Adipocyte (in vitro differentiated cells): ENCODE measurements at regions not wholly inside any gene's neighbourhood (a gene's known extent, or its start where the extent isn't known, plus 50 kb on each side); places are given as distances from the start of the nearest gene placed in this dataset.
A peak's percentile ranks its signal among the peaks of the same experiment; 100 is the strongest.

Experiments
- DNase-seq: peaks from one replicate; pipeline ENCODE4 v3.0.0-alpha.2; 2015; ENCODE audit warnings: low read depth
- H3K27me3 ChIP-seq: replicated peaks from 2 replicates; pipeline ENCODE4 v1.7.0; 2013; ENCODE audit warnings: mild to moderate bottlenecking, low read length, moderate library complexity; ENCODE audit not compliant: control insufficient read depth, insufficient read depth
- H3K36me3 ChIP-seq: 2 replicates; pipeline ENCODE4 v1.7.0; 2013; ENCODE audit warnings: low read length, mild to moderate bottlenecking, moderate library complexity; ENCODE audit not compliant: control insufficient read depth, insufficient read depth, severe bottlenecking
- H3K4me1 ChIP-seq: 2 replicates; pipeline ENCODE4 v1.7.0; 2013; ENCODE audit warnings: mild to moderate bottlenecking, low read length, moderate library complexity; ENCODE audit not compliant: control insufficient read depth, insufficient read depth
- H3K4me3 ChIP-seq: 2 replicates; pipeline ENCODE4 v1.7.0; 2013; ENCODE audit warnings: mild to moderate bottlenecking, low read length, moderate library complexity
- H3K9ac ChIP-seq: 2 replicates; pipeline ENCODE4 v1.7.0; 2013; ENCODE audit warnings: mild to moderate bottlenecking, low read length, moderate library complexity
- H3K9me3 ChIP-seq: 2 replicates; pipeline ENCODE4 v1.7.0; 2013; ENCODE audit warnings: mild to moderate bottlenecking, low read length, moderate library complexity; ENCODE audit not compliant: control insufficient read depth

- DNase-seq: no peak
- Histone ChIP-seq H3K4me1 (no peaks in the 10 kb centered on the region), H3K36me3 (no peaks in the 10 kb centered on the region), H3K27me3 (peaks cover 79% of the 10 kb centered on the region), H3K9ac (no peak overlapping the region), H3K9me3 (no peaks in the 10 kb centered on the region), H3K4me3 (no peak overlapping the region)
Measured at GRCh38 chr16:86042393-86042792, 143.4 kb downstream of the IRF8 start.

GRCh38 chr16:86042996-86043725 is 144.2 kb downstream of the IRF8 start:
- no peaks in the 10 kb centered on the region for H3K9me3 ChIP-seq
- no peak overlapping the region for H3K9ac ChIP-seq
- no peaks in the 10 kb centered on the region for H3K4me1 ChIP-seq
- H3K27me3 ChIP-seq: peaks cover 80% of the 10 kb centered on the region
- H3K36me3 ChIP-seq: no peaks in the 10 kb centered on the region
- no peak for DNase-seq
- no peak overlapping the region for H3K4me3 ChIP-seq

GRCh38 chr16:86044241-86044671 is 145.3 kb downstream of the IRF8 start:
- Histone ChIP-seq H3K27me3 (peaks cover 87% of the 10 kb centered on the region), H3K36me3 (no peaks in the 10 kb centered on the region), H3K4me3 (no peak overlapping the region), H3K9me3 (no peaks in the 10 kb centered on the region), H3K4me1 (no peaks in the 10 kb centered on the region), H3K9ac (no peak overlapping the region)
- peak; percentile 48 for DNase-seq

- no peak overlapping the region for H3K9ac ChIP-seq
- H3K4me1 ChIP-seq: no peaks in the 10 kb centered on the region
- peaks cover 87% of the 10 kb centered on the region for H3K27me3 ChIP-seq
- H3K36me3 ChIP-seq: no peaks in the 10 kb centered on the region
- DNase-seq: no peak
- H3K4me3 ChIP-seq: no peak overlapping the region
- no peaks in the 10 kb centered on the region for H3K9me3 ChIP-seq
Measured at GRCh38 chr16:86044881-86045590, 146.1 kb downstream of the IRF8 start.

GRCh38 chr16:86045591-86045971 is 146.6 kb downstream of the IRF8 start:
- no peak overlapping the region for H3K4me3 ChIP-seq
- H3K9me3 ChIP-seq: no peaks in the 10 kb centered on the region
- no peak for DNase-seq
- no peaks in the 10 kb centered on the region for H3K4me1 ChIP-seq
- H3K27me3 ChIP-seq: peaks cover 92% of the 10 kb centered on the region
- H3K9ac ChIP-seq: no peak overlapping the region
- no peaks in the 10 kb centered on the region for H3K36me3 ChIP-seq

GRCh38 chr16:86046026-86046425 is 147.1 kb downstream of the IRF8 start:
- H3K36me3 ChIP-seq: no peaks in the 10 kb centered on the region
- H3K4me1 ChIP-seq: no peaks in the 10 kb centered on the region
- peaks cover 93% of the 10 kb centered on the region for H3K27me3 ChIP-seq
- no peak overlapping the region for H3K9ac ChIP-seq
- no peak overlapping the region for H3K4me3 ChIP-seq
- no peaks in the 10 kb centered on the region for H3K9me3 ChIP-seq
- DNase-seq: no peak

GRCh38 chr16:86046667-86047270 is 147.8 kb downstream of the IRF8 start:
- no peak for DNase-seq
- Histone ChIP-seq H3K9me3 (no peaks in the 10 kb centered on the region), H3K27me3 (peaks cover 93% of the 10 kb centered on the region), H3K36me3 (no peaks in the 10 kb centered on the region), H3K9ac (no peak overlapping the region), H3K4me3 (no peak overlapping the region), H3K4me1 (no peaks in the 10 kb centered on the region)

- H3K27me3 ChIP-seq: peaks cover 89% of the 10 kb centered on the region
- no peak overlapping the region for H3K4me3 ChIP-seq
- no peaks in the 10 kb centered on the region for H3K4me1 ChIP-seq
- H3K36me3 ChIP-seq: no peaks in the 10 kb centered on the region
- no peak for DNase-seq
- H3K9ac ChIP-seq: no peak overlapping the region
- H3K9me3 ChIP-seq: no peaks in the 10 kb centered on the region
Measured at GRCh38 chr16:86048221-86048620, 149.3 kb downstream of the IRF8 start.

GRCh38 chr16:86048882-86049585 is 150.1 kb downstream of the IRF8 start:
- no peak for DNase-seq
- Histone ChIP-seq H3K36me3 (no peaks in the 10 kb centered on the region), H3K4me3 (no peak overlapping the region), H3K9ac (no peak overlapping the region), H3K27me3 (peaks cover 84% of the 10 kb centered on the region), H3K9me3 (no peaks in the 10 kb centered on the region), H3K4me1 (no peaks in the 10 kb centered on the region)

- H3K9me3 ChIP-seq: no peaks in the 10 kb centered on the region
- no peaks in the 10 kb centered on the region for H3K36me3 ChIP-seq
- DNase-seq: no peak
- no peak overlapping the region for H3K9ac ChIP-seq
- no peaks in the 10 kb centered on the region for H3K4me1 ChIP-seq
- H3K4me3 ChIP-seq: no peak overlapping the region
- peaks cover 84% of the 10 kb centered on the region for H3K27me3 ChIP-seq
Measured at GRCh38 chr16:86049641-86050040, 150.7 kb downstream of the IRF8 start.

GRCh38 chr16:86050111-86050510 is 151.1 kb downstream of the IRF8 start:
- DNase-seq: no peak
- Histone ChIP-seq H3K27me3 (peaks cover 88% of the 10 kb centered on the region), H3K36me3 (no peaks in the 10 kb centered on the region), H3K4me1 (no peaks in the 10 kb centered on the region), H3K9ac (no peak overlapping the region), H3K4me3 (no peak overlapping the region), H3K9me3 (no peaks in the 10 kb centered on the region)
